OCI-LY7 (cell line): ENCODE measurements at regions not wholly inside any gene's neighbourhood (a gene's known extent, or its start where the extent isn't known, plus 50 kb on each side); places are given as distances from the start of the nearest gene placed in this dataset.

Experiments used
- CTCF ChIP-seq: fragments of 200-600 bp; sonication (generic); conservative IDR thresholded peaks from 2 replicates; pipeline ENCODE4 v1.5.1; 2014; ENCODE audit warnings: mild to moderate bottlenecking, antibody characterized with exemption, low read length, moderate library complexity, mixed read lengths
- EZH2phosphoT487 ChIP-seq: fragments of 200-600 bp; sonication (generic); IDR thresholded peaks from 2 replicates; pipeline ENCODE4 v1.6.1; 2018; ENCODE audit warnings: low read depth, borderline replicate concordance, mild to moderate bottlenecking, mixed run types, antibody characterized with exemption, low read length, moderate library complexity, mixed read lengths

- TF ChIP-seq CTCF (no peak), EZH2phosphoT487 (no peak)
Measured at GRCh38 chr3:144444546-144444945, 472.9 kb downstream of the DIPK2A start.
